ENCODE measurements at regions not wholly inside any gene's neighbourhood (a gene's known extent, or its start where the extent isn't known, plus 50 kb on each side); places are given as distances from the start of the nearest gene placed in this dataset.

DNA sequence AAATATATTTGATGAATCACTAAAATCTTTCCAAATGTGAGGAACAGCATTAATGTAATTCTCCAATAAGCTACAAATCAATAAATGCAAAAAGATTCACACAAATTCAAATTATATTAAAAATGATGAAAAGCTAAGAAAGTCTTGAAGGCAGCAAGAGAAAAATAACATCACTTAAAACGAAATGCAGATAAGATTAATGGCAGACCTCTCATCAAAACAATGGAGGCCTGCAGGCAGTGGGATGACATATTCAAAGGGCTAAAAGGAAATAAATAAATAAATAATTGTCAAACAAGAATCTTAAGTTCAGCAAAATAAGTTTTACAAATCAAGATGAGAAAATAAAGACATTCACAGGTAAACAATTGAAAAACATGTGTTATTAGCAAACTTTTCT is 952.1 kb downstream of the SLITRK6 start:
- TF ChIP-seq CTCF (IDR thresholded peaks at IDR 0.05; ENCODE audit: low read depth, low read length) (no peak), EZH2phosphoT487 (IDR thresholded peaks at IDR 0.05; ENCODE audit: low read depth) (no peak)
